ENCODE measurements at regions not wholly inside any gene's neighbourhood (a gene's known extent, or its start where the extent isn't known, plus 50 kb on each side); places are given as distances from the start of the nearest gene placed in this dataset.

GRCh38 chr20:39109933-39110818 lies 148.0 kb downstream of the DHX35 start:
- DNase-seq: no peak

GRCh38 chr20:39108746-39109145 lies 146.6 kb downstream of the DHX35 start:
- DNase-seq: no peak

GRCh38 chr20:39107741-39108140 lies 145.6 kb downstream of the DHX35 start:
- no peak for DNase-seq

- no peak for DNase-seq
These were observed 144.6 kb downstream of the DHX35 start for GRCh38 chr20:39106791-39107190.

GRCh38 chr20:39105551-39105950 lies 143.4 kb downstream of the DHX35 start:
- DNase-seq: no peak

- no peak for DNase-seq
These were observed 141.6 kb downstream of the DHX35 start for GRCh38 chr20:39103732-39104131.

- no peak for DNase-seq
These were observed 141.2 kb downstream of the DHX35 start for GRCh38 chr20:39103305-39103704.

- no peak for DNase-seq
These were observed 139.8 kb downstream of the DHX35 start for GRCh38 chr20:39101895-39102294.

GRCh38 chr20:39100691-39101090 lies 138.5 kb downstream of the DHX35 start:
- DNase-seq: no peak

GRCh38 chr20:39097889-39098288 lies 135.7 kb downstream of the DHX35 start:
- DNase-seq: no peak

- no peak for DNase-seq
These were observed 133.7 kb downstream of the DHX35 start for GRCh38 chr20:39095870-39096269.

GRCh38 chr20:39094391-39094790 lies 132.2 kb downstream of the DHX35 start:
- no peak for DNase-seq

- no peak for DNase-seq
These were observed 130.7 kb downstream of the DHX35 start for GRCh38 chr20:39092733-39093410.

- no peak for DNase-seq
These were observed 128.8 kb downstream of the DHX35 start for GRCh38 chr20:39090906-39091305.

GRCh38 chr20:39089797-39090196 lies 127.7 kb downstream of the DHX35 start:
- no peak for DNase-seq

Data from femur (tissue), 1 donor.